Left renal pelvis (tissue), 4 donors: ENCODE measurements at regions not wholly inside any gene's neighbourhood (a gene's known extent, or its start where the extent isn't known, plus 50 kb on each side); places are given as distances from the start of the nearest gene placed in this dataset.
A peak's percentile ranks its signal among the peaks of the same experiment; 100 is the strongest.
"Not testable (repeated sequence)": the region's sequence is repeated elsewhere in the genome, so short reads cannot be mapped to it uniquely, and the experiment has no call there.

Experiments
- DNase-seq, 4 donors: peaks; one replicate each; pipeline ENCODE4 v3.0.0-alpha.2; 2013; ENCODE audit warnings: low read depth in 4 of 4, low spot score in 3 of 4

- DNase-seq: no peak
These were observed 321.7 kb downstream of the CENPW start for GRCh38 chr6:126661646-126662045.

GRCh38 chr6:126662966-126663365 lies 323.1 kb downstream of the CENPW start:
- no peak for DNase-seq

GRCh38 chr6:126664271-126664670 lies 324.4 kb downstream of the CENPW start:
- DNase-seq: no peak

- DNase-seq: no peak
These were observed 325.6 kb downstream of the CENPW start for GRCh38 chr6:126665551-126665950.

- no peak for DNase-seq
These were observed 327.2 kb downstream of the CENPW start for GRCh38 chr6:126667071-126667470.

- no peak for DNase-seq
These were observed 327.8 kb downstream of the CENPW start for GRCh38 chr6:126667728-126668127.

GRCh38 chr6:126672649-126673048 lies 332.7 kb downstream of the CENPW start:
- no peak for DNase-seq

- DNase-seq: not testable (repeated sequence)
These were observed 333.8 kb downstream of the CENPW start for GRCh38 chr6:126673749-126674148.

- no peak for DNase-seq
These were observed 342.5 kb downstream of the CENPW start for GRCh38 chr6:126682440-126682839.

- no peak for DNase-seq
These were observed 345.3 kb downstream of the CENPW start for GRCh38 chr6:126685182-126685581.

GRCh38 chr6:126696921-126697693 lies 357.2 kb downstream of the CENPW start:
- DNase-seq: peak in 1 of 4 donors; percentile 21

- no peak for DNase-seq
These were observed 358.9 kb downstream of the CENPW start for GRCh38 chr6:126698732-126699240.

GRCh38 chr6:126701676-126702560 lies 362.0 kb downstream of the CENPW start:
- no peak for DNase-seq

GRCh38 chr6:126716032-126716431 lies 376.1 kb downstream of the CENPW start:
- no peak for DNase-seq

- DNase-seq: peak in 2 of 4 donors; percentile 12 to 36
These were observed 377.1 kb downstream of the CENPW start for GRCh38 chr6:126716826-126717509.

- no peak for DNase-seq
These were observed 378.8 kb downstream of the CENPW start for GRCh38 chr6:126718600-126719327.

GRCh38 chr6:126720304-126720703 lies 380.4 kb downstream of the CENPW start:
- DNase-seq: no peak

- no peak for DNase-seq
These were observed 381.8 kb downstream of the CENPW start for GRCh38 chr6:126721581-126722160.

- no peak for DNase-seq
These were observed 382.5 kb downstream of the CENPW start for GRCh38 chr6:126722411-126722810.
